Prostate gland (tissue), 2 donors: ENCODE measurements at regions not wholly inside any gene's neighbourhood (a gene's known extent, or its start where the extent isn't known, plus 50 kb on each side); places are given as distances from the start of the nearest gene placed in this dataset.
A peak's percentile ranks its signal among the peaks of the same experiment; 100 is the strongest.

Source experiments
- DNase-seq: peaks from one replicate; pipeline ENCODE4 v3.0.0-alpha.2; 2019; ENCODE audit warnings: low spot score
- H3K27ac ChIP-seq, 2 donors: fragments of 200-600 bp; sonication (generic); 2 replicates each; pipeline ENCODE4 v1.5.1; 2017 to 2019
- H3K27me3 ChIP-seq: fragments of 200-600 bp; sonication (generic); replicated peaks from 2 replicates; pipeline ENCODE4 v1.5.1; 2019; ENCODE audit not compliant: insufficient read depth
- H3K36me3 ChIP-seq, 2 donors: fragments of 200-600 bp; sonication (generic); 1 replicate in 1 of 2; 2 replicates in 1 of 2; pipeline versions ENCODE4 v1.5.1 to v1.8.1; 2017 to 2019
- H3K4me1 ChIP-seq: fragments of 200-600 bp; sonication (generic); replicated peaks from 2 replicates; pipeline ENCODE4 v1.5.1; 2019
- H3K4me3 ChIP-seq, 2 donors: fragments of 200-600 bp; sonication (generic); 2 replicates each; pipeline ENCODE4 v1.5.1; 2017 to 2019
- H3K9me3 ChIP-seq: fragments of 200-600 bp; sonication (generic); 2 replicates; pipeline ENCODE4 v1.5.1; 2017
- POLR2A ChIP-seq: fragments of 450-650 bp; IDR thresholded peaks from one replicate; pipeline ENCODE4 v1.6.1; 2016; ENCODE audit warnings: antibody characterized with exemption, mild to moderate bottlenecking
- POLR2AphosphoS5 ChIP-seq: sonication (generic); formaldehyde crosslinking; IDR thresholded peaks from one replicate; pipeline ENCODE4 v1.6.1; 2017; ENCODE audit warnings: antibody characterized with exemption
- WGBS: methylation state at CpG from one replicate; pipeline ENCODE4 v1.1.5; 2018; 5-methylcytosine and 5-hydroxymethylcytosine counted together
- intact Hi-C: fragments of 100-400 bp; cut with DNase I; formaldehyde crosslinking; loops from one replicate; pipeline ENCODE4 v1.14.2; 2022
- TF ChIP-seq, protein P1 (sequence below), 4 experiments: fragments of 200-600 bp in 2 of 4; fragments of 450-650 bp in 2 of 4; sonication (generic) in 2 of 4; IDR thresholded peaks; 1 replicate in 3 of 4; 2 replicates in 1 of 4; pipeline ENCODE4 v1.5.1; 2016 to 2019; ENCODE audit warnings: antibody characterized with exemption in 4 of 4, mild to moderate bottlenecking in 2 of 4, moderate library complexity in 2 of 4

DNA sequence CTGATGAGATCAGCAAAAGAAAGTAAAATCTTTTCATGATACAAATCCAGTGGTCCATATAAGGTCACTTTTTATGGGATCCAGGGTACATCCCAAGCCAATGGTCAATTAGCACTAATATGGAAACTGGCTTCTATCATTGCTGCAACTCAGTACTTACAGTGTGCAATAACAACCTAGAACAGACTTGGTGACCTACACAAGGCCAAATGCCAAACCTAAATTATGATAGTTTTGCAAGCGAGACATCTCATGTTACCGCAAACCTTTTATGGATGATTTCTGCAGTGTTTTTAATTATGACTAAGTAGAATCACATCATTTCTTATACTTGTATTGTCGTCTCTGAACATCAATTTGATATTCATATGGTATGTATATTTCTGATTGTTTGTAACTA is 583.5 kb upstream of the SEMA3D start:
- WGBS = 85% methylated on average over 3 of the region's 3 CpGs
- TF ChIP-seq POLR2AphosphoS5 (no peak), POLR2A (no peak)
- TF ChIP-seq, protein P1, sequence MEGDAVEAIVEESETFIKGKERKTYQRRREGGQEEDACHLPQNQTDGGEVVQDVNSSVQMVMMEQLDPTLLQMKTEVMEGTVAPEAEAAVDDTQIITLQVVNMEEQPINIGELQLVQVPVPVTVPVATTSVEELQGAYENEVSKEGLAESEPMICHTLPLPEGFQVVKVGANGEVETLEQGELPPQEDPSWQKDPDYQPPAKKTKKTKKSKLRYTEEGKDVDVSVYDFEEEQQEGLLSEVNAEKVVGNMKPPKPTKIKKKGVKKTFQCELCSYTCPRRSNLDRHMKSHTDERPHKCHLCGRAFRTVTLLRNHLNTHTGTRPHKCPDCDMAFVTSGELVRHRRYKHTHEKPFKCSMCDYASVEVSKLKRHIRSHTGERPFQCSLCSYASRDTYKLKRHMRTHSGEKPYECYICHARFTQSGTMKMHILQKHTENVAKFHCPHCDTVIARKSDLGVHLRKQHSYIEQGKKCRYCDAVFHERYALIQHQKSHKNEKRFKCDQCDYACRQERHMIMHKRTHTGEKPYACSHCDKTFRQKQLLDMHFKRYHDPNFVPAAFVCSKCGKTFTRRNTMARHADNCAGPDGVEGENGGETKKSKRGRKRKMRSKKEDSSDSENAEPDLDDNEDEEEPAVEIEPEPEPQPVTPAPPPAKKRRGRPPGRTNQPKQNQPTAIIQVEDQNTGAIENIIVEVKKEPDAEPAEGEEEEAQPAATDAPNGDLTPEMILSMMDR (IDR thresholded peaks at IDR 0.05) = no peak
- no peak for DNase-seq

DNA sequence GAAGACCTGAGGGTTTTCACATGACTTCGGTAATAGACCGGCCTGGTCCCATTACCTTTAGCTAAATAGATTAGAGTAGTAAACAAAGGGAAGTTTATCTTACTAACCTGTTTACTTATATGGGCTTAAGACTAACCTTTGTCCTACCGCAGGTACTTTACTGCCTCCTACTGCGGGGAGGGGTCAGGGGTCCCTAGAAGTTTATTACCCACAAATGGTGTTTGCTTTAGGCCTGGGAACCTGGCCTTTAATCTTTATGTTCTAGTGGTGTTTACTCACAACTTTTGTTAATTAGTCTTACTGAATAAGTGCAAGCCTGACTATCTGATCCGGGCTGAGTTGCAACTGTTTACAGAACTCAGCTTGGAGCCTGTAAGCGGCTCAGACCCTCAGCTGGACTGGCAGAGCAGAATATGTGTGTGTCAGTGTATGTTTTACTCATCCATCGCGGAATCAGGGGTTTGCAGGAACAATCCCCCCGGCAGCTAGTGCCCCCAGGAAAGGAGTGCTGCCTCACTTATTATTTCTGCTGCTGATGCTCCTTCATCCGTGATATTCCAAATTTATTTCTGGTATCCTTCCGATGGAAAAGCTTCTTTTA is 578.9 kb upstream of the SEMA3D start:
- H3K36me3 ChIP-seq = no peaks in the 10 kb centered on the region
- no peaks in the 10 kb centered on the region for H3K27me3 ChIP-seq
- intact Hi-C loops = no loop called here
- DNase-seq = no peak
- H3K4me1 ChIP-seq = no peaks in the 10 kb centered on the region
- H3K27ac ChIP-seq = no peak overlapping the region
- TF ChIP-seq, protein P1 (IDR thresholded peaks at IDR 0.05) = no peak
- TF ChIP-seq POLR2A (no peak), POLR2AphosphoS5 (no peak)
- H3K9me3 ChIP-seq = no peaks in the 10 kb centered on the region
- H3K4me3 ChIP-seq = no peak overlapping the region
- 42% methylated on average over 11 of the region's 11 CpGs for WGBS

More for the DNA sequence above, 583.5 kb upstream of the SEMA3D start:
- intact Hi-C loops = no loop called here
- H3K4me1 ChIP-seq = no peaks in the 10 kb centered on the region
- no peak overlapping the region for H3K27ac ChIP-seq
- no peaks in the 10 kb centered on the region for H3K36me3 ChIP-seq
- H3K9me3 ChIP-seq = no peaks in the 10 kb centered on the region
- no peaks in the 10 kb centered on the region for H3K27me3 ChIP-seq
- no peak overlapping the region for H3K4me3 ChIP-seq

DNA sequence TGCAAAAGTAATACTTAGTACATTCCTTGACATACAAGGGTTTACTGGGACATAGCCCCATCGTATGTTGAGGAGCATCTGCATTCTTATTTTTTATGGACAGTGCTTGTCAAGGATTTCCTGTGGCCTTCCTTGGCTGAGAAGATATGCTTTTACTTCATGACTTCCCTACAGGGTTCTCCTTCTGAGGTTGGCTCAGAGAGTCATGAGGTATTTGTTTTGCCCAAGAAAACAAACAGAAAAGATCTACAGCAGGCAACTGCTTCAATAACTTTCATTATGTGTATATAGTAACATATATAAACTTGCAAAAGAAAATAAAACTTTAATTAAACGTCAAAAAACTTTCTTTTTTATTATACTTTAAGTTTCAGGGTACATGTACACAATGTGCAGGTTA is 577.2 kb upstream of the SEMA3D start:
- DNase-seq = no peak
- no peaks in the 10 kb centered on the region for H3K27me3 ChIP-seq
- H3K4me1 ChIP-seq = no peaks in the 10 kb centered on the region
- H3K27ac ChIP-seq = no peak overlapping the region
- no peak overlapping the region for H3K4me3 ChIP-seq
- WGBS = 26% methylated on average over 2 of the region's 2 CpGs
- intact Hi-C loops = no loop called here
- TF ChIP-seq, protein P1 (IDR thresholded peaks at IDR 0.05) = no peak
- peak; percentile 53 for TF ChIP-seq POLR2AphosphoS5
- H3K9me3 ChIP-seq = no peaks in the 10 kb centered on the region
- H3K36me3 ChIP-seq = no peaks in the 10 kb centered on the region

DNA sequence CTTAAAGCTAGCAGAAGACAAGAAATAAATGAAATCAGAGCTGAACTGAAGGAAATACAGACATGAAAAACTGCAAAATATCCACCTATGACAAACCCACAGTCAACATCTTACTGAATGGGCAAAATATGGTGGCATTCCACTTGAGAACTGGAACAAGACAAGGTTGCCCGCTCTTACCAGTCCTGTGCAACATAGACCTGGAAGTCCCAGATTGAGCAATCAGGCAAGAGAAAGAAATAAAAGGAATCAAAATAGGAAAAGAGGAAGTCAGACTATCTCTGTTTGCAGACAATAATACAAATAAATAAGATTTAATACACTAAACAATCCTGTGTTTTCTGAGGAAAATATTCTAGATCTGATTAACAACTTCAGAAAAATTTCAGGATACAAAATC is 570.5 kb upstream of the SEMA3D start:
- H3K4me1 ChIP-seq = no peaks in the 10 kb centered on the region
- no peak for DNase-seq
- no peak overlapping the region for H3K27ac ChIP-seq
- intact Hi-C loops = no loop called here
- H3K4me3 ChIP-seq = no peak overlapping the region
- no peaks in the 10 kb centered on the region for H3K27me3 ChIP-seq
- 96% methylated on average over 1 of the region's 1 CpG for WGBS
- TF ChIP-seq, protein P1 (IDR thresholded peaks at IDR 0.05) = no peak
- TF ChIP-seq POLR2A (no peak), POLR2AphosphoS5 (no peak)
- no peaks in the 10 kb centered on the region for H3K36me3 ChIP-seq
- no peaks in the 10 kb centered on the region for H3K9me3 ChIP-seq

DNA sequence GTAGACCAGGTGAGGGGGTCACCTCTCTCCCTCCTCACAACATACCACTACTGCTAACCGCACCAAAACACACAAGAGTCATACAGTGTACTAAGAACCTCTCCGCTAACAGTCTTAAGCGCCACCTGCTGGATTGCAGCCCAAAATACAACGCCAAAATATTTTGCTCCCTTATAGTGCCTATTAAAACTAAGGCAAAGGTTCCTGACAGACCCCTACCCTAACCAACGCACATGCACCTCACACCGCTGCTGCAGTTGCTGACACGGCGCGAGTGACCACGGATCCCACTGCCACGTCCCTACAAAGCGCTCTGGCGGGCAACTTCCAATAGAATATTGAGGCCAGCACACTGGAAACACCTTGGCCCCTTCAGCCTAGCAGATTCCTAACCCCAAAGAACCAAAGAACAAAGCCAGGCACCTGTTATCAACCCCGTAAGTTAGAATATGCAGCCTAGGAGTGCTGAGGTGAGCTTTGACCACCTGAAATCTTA is 563.6 kb upstream of the SEMA3D start:
- no peak overlapping the region for H3K27ac ChIP-seq
- no peaks in the 10 kb centered on the region for H3K27me3 ChIP-seq
- 57% methylated on average over 14 of the region's 14 CpGs for whole genome bisulfite sequencing
- H3K36me3 ChIP-seq = no peaks in the 10 kb centered on the region
- no peak overlapping the region for H3K4me3 ChIP-seq
- no peaks in the 10 kb centered on the region for H3K9me3 ChIP-seq
- TF ChIP-seq, protein P1 (IDR thresholded peaks at IDR 0.05) = peak in 1 of 4 experiments; percentile 21
- TF ChIP-seq POLR2A = no peak
- intact Hi-C loops = no loop called here
- DNase-seq = no peak
- no peaks in the 10 kb centered on the region for H3K4me1 ChIP-seq
